Left ventricle myocardium inferior (tissue), 1 donor: ENCODE measurements at regions not wholly inside any gene's neighbourhood (a gene's known extent, or its start where the extent isn't known, plus 50 kb on each side); places are given as distances from the start of the nearest gene placed in this dataset.
"Not testable (repeated sequence)": the region's sequence is repeated elsewhere in the genome, so short reads cannot be mapped to it uniquely, and the experiment has no call there.

ENCODE experiments used
- DNase-seq: peaks from one replicate; pipeline ENCODE4 v3.0.0-alpha.2; 2020
- H3K27ac ChIP-seq: fragments of 200-600 bp; replicated peaks from 2 replicates; pipeline ENCODE4 v1.8.0; 2021
- H3K27me3 ChIP-seq: fragments of 200-600 bp; 2 replicates; pipeline ENCODE4 v1.8.0; 2021; ENCODE audit warnings: low read depth
- H3K36me3 ChIP-seq: fragments of 200-600 bp; 2 replicates; pipeline ENCODE4 v1.8.0; 2021
- H3K4me1 ChIP-seq: fragments of 200-600 bp; 2 replicates; pipeline ENCODE4 v1.8.0; 2021
- H3K4me3 ChIP-seq: fragments of 200-600 bp; 2 replicates; pipeline ENCODE4 v1.8.0; 2021; ENCODE audit warnings: mild to moderate bottlenecking, moderate library complexity
- H3K9me3 ChIP-seq: fragments of 200-600 bp; replicated peaks from 2 replicates; pipeline ENCODE4 v1.8.0; 2021
- intact Hi-C: fragments of 100-400 bp; cut with micrococcal nuclease; formaldehyde crosslinking; loops from one replicate; pipeline ENCODE4 v1.11.0; 2022
- TF ChIP-seq, protein P1 (sequence below): fragments of 200-600 bp; IDR thresholded peaks from 2 replicates; pipeline ENCODE4 v1.8.0; 2021; ENCODE audit warnings: antibody characterized with exemption, mild to moderate bottlenecking, borderline replicate concordance
- donor health status: DM: no; HTN: yes; CAD: no; lungs with severe emphysema.

DNA sequence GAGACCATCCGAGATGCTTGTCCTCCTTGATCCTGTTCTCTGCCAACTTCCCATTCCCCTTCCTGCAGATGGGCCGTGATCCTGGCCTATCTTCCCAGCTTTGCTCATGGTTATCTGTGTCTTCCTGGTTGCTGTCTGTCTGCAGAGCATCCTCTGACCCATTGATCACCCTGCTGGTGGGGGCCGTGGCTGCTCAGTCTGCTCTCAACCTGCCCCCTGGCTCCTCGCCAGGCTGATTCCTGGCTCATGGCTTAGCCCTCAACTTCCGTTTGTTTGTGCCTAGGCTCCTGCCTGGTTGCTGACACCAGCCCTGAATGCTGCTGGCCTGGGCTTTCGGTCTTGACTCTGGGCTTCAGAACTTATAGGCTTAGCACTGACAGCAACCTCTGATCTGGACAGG lies 67.1 kb upstream of the SMIM15 start:
- no peak overlapping the region for H3K4me3 ChIP-seq
- H3K27ac ChIP-seq, result no peak overlapping the region
- peaks cover 6% of the 10 kb centered on the region for H3K4me1 ChIP-seq
- H3K27me3 ChIP-seq, result no peaks in the 10 kb centered on the region
- peak; percentile 25 for DNase-seq
- no peaks in the 10 kb centered on the region for H3K36me3 ChIP-seq
- H3K9me3 ChIP-seq, result peaks cover 8% of the 10 kb centered on the region
- intact Hi-C loops, result no loop called here
- TF ChIP-seq, protein P1, sequence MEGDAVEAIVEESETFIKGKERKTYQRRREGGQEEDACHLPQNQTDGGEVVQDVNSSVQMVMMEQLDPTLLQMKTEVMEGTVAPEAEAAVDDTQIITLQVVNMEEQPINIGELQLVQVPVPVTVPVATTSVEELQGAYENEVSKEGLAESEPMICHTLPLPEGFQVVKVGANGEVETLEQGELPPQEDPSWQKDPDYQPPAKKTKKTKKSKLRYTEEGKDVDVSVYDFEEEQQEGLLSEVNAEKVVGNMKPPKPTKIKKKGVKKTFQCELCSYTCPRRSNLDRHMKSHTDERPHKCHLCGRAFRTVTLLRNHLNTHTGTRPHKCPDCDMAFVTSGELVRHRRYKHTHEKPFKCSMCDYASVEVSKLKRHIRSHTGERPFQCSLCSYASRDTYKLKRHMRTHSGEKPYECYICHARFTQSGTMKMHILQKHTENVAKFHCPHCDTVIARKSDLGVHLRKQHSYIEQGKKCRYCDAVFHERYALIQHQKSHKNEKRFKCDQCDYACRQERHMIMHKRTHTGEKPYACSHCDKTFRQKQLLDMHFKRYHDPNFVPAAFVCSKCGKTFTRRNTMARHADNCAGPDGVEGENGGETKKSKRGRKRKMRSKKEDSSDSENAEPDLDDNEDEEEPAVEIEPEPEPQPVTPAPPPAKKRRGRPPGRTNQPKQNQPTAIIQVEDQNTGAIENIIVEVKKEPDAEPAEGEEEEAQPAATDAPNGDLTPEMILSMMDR, result no peak

DNA sequence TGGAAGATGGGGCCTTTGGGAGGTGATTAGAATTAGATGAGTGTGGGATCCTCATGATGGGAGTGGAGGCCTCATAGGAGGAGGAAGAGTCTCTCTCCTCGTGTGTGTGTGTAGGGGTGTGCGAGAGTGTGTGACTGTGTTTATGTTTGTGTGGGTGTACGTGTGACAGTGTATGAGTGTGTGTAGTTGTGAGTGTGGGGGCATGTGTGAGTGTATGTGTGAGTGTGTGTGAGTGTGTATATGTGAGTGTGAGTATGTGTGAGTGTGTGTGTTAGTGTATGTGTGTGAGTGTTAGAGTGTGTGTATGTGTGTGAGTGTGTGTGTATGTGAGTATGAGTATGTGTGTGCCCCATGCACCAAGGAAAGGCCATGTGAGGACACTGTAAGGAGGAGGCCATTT lies 68.2 kb upstream of the SMIM15 start:
- no peak overlapping the region for H3K4me3 ChIP-seq
- TF ChIP-seq, protein P1, result no peak
- intact Hi-C loops, result no loop called here
- H3K9me3 ChIP-seq, result peaks cover 8% of the 10 kb centered on the region
- DNase-seq, result no peak
- no peaks in the 10 kb centered on the region for H3K36me3 ChIP-seq
- no peaks in the 10 kb centered on the region for H3K27me3 ChIP-seq
- no peak overlapping the region for H3K27ac ChIP-seq
- H3K4me1 ChIP-seq, result peaks cover 6% of the 10 kb centered on the region

DNA sequence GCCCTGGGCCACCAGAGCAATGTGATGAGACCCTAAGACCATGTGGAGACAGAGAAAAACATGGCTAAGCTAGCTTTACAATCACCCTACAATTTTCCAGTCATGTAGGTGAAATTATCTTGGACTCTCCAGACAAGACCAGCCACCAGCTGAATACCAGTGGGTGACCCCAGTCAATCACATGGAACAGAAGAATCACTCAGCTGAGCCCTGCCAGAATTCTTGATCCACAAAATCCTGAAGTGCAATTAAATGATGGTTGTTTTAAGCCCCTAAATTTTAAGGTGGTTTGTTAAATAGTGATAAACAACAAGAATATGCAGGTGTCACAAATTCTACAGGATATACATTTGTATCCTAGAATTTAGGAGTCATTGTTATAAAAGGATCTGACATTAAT lies 69.5 kb upstream of the SMIM15 start:
- peaks cover 8% of the 10 kb centered on the region for H3K9me3 ChIP-seq
- intact Hi-C loops, result no loop called here
- no peaks in the 10 kb centered on the region for H3K27me3 ChIP-seq
- no peak overlapping the region for H3K27ac ChIP-seq
- DNase-seq, result no peak
- no peaks in the 10 kb centered on the region for H3K36me3 ChIP-seq
- peaks cover 6% of the 10 kb centered on the region for H3K4me1 ChIP-seq
- TF ChIP-seq, protein P1, result no peak
- H3K4me3 ChIP-seq, result no peak overlapping the region

GRCh38 chr5:61232490-61233050 lies 70.3 kb upstream of the SMIM15 start:
- H3K27ac ChIP-seq, result no peak overlapping the region
- peaks cover 6% of the 10 kb centered on the region for H3K4me1 ChIP-seq
- TF ChIP-seq, protein P1, result no peak
- no peaks in the 10 kb centered on the region for H3K36me3 ChIP-seq
- intact Hi-C loops, result no loop called here
- no peak for DNase-seq
- H3K4me3 ChIP-seq, result no peak overlapping the region
- H3K27me3 ChIP-seq, result no peaks in the 10 kb centered on the region
- peaks cover 8% of the 10 kb centered on the region for H3K9me3 ChIP-seq

- Histone ChIP-seq H3K4me1 (peaks cover 6% of the 10 kb centered on the region), H3K9me3 (peaks cover 14% of the 10 kb centered on the region), H3K27me3 (no peaks in the 10 kb centered on the region), H3K36me3 (no peaks in the 10 kb centered on the region), H3K4me3 (no peak overlapping the region), H3K27ac (no peak overlapping the region)
- intact Hi-C loops, result no loop called here
- TF ChIP-seq, protein P1, result no peak
- DNase-seq, result no peak
Measured at GRCh38 chr5:61234019-61234418, 71.8 kb upstream of the SMIM15 start.

DNA sequence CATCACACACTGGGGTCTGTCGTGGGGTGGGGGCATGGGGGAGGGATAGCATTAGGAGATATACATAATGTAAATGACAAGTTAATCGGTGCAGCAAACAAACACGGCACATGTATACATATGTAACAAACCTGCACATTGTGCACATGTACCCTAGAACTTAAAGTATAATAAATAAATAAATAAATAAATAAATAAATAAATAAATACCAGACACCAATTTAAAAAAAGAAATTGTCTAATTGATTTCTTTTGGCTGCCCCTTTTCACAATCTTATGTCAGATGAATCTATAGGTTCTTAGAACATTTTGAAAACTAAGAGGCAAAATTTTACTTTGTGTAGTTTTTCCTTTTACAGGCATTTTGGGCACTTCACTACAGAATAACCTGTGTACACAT lies 74.4 kb upstream of the SMIM15 start:
- H3K4me3 ChIP-seq, H3K36me3 ChIP-seq, H3K27ac ChIP-seq, DNase-seq, intact Hi-C loops, H3K27me3 ChIP-seq, H3K4me1 ChIP-seq: not testable (repeated sequence)
- H3K9me3 ChIP-seq, result peaks cover 11% of the 10 kb centered on the region
